GM20000 (cell line): ENCODE measurements at regions not wholly inside any gene's neighbourhood (a gene's known extent, or its start where the extent isn't known, plus 50 kb on each side); places are given as distances from the start of the nearest gene placed in this dataset.

Source experiments
- DNase-seq: peaks from one replicate; pipeline ENCODE4 v3.0.0; 2012; ENCODE audit warnings: low spot score
- CTCF ChIP-seq: IDR thresholded peaks from 2 replicates; pipeline ENCODE4 v1.5.1; 2012; ENCODE audit warnings: mild to moderate bottlenecking, control low read depth; ENCODE audit errors: extremely low read depth, missing control alignments

GRCh38 chr3:14338898-14339458, 63.4 kb upstream of the SLC6A6 start:
- no peak for DNase-seq
- TF ChIP-seq CTCF, result no peak

- no peak for DNase-seq
- TF ChIP-seq CTCF, result no peak
These were observed 61.3 kb upstream of the SLC6A6 start for GRCh38 chr3:14340960-14341708.

- TF ChIP-seq CTCF, result no peak
- no peak for DNase-seq
These were observed 58.9 kb upstream of the SLC6A6 start for GRCh38 chr3:14343338-14344112.

GRCh38 chr3:14344351-14344750, 58.1 kb upstream of the SLC6A6 start:
- TF ChIP-seq CTCF, result no peak
- no peak for DNase-seq

GRCh38 chr3:14345496-14346150, 56.8 kb upstream of the SLC6A6 start:
- DNase-seq, result no peak
- TF ChIP-seq CTCF, result no peak

- no peak for DNase-seq
- TF ChIP-seq CTCF, result no peak
These were observed 56.2 kb upstream of the SLC6A6 start for GRCh38 chr3:14346191-14346590.
